ENCODE measurements at regions not wholly inside any gene's neighbourhood (a gene's known extent, or its start where the extent isn't known, plus 50 kb on each side); places are given as distances from the start of the nearest gene placed in this dataset.

DNA sequence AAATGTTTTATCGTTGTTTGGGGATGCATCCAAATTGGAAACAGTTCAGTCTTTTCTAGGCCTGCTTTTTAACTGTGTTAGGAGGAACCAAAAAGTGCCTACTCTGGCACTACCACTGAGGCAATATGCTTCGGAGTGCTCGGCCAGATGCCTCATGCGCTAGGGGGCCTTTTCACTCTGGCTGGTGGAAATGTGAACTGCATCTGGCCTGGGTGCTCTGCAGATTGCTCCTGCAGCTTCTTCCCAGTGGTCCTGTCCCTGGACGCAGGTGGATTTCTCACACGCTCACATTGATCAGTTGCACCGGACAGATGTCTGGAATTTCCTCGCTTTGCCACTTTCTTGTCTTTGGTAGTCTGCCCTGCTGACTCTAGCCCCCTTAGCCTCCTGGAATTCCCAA, 330.2 kb upstream of the FMN2 start:
- TF ChIP-seq, protein P1, sequence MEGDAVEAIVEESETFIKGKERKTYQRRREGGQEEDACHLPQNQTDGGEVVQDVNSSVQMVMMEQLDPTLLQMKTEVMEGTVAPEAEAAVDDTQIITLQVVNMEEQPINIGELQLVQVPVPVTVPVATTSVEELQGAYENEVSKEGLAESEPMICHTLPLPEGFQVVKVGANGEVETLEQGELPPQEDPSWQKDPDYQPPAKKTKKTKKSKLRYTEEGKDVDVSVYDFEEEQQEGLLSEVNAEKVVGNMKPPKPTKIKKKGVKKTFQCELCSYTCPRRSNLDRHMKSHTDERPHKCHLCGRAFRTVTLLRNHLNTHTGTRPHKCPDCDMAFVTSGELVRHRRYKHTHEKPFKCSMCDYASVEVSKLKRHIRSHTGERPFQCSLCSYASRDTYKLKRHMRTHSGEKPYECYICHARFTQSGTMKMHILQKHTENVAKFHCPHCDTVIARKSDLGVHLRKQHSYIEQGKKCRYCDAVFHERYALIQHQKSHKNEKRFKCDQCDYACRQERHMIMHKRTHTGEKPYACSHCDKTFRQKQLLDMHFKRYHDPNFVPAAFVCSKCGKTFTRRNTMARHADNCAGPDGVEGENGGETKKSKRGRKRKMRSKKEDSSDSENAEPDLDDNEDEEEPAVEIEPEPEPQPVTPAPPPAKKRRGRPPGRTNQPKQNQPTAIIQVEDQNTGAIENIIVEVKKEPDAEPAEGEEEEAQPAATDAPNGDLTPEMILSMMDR (IDR thresholded peaks at IDR 0.05; ENCODE audit: control extremely low read depth in 1 of 3, insufficient read depth in 1 of 3, low read depth in 1 of 3, low read length in 3 of 3), result no peak
- no peak for TF ChIP-seq POLR2AphosphoS5 (IDR thresholded peaks at IDR 0.05; ENCODE audit: low read depth, low read length)
- TF ChIP-seq POLR2A (IDR thresholded peaks at IDR 0.05; ENCODE audit: control extremely low read depth in 1 of 2, low read depth in 2 of 2, low read length in 2 of 2), result no peak
- no peak for TF ChIP-seq RNF2 (IDR thresholded peaks at IDR 0.05; ENCODE audit: borderline replicate concordance, low read depth, low read length, missing control alignments, poor library complexity, severe bottlenecking)
- TF ChIP-seq, protein P2, sequence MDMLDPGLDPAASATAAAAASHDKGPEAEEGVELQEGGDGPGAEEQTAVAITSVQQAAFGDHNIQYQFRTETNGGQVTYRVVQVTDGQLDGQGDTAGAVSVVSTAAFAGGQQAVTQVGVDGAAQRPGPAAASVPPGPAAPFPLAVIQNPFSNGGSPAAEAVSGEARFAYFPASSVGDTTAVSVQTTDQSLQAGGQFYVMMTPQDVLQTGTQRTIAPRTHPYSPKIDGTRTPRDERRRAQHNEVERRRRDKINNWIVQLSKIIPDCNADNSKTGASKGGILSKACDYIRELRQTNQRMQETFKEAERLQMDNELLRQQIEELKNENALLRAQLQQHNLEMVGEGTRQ (IDR thresholded peaks at IDR 0.05; ENCODE audit: low read length), result no peak
- no peak for TF ChIP-seq SUZ12 (IDR thresholded peaks at IDR 0.05; ENCODE audit: low read length)
- TF ChIP-seq, protein P3, sequence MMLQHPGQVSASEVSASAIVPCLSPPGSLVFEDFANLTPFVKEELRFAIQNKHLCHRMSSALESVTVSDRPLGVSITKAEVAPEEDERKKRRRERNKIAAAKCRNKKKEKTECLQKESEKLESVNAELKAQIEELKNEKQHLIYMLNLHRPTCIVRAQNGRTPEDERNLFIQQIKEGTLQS (IDR thresholded peaks at IDR 0.05; ENCODE audit: insufficient read depth, low read depth, low read length), result no peak
- TF ChIP-seq ZNF274 (IDR thresholded peaks at IDR 0.05; ENCODE audit: borderline replicate concordance, extremely low read depth, low read length), result no peak
- TF ChIP-seq JUN (IDR thresholded peaks at IDR 0.05; ENCODE audit: low read depth, low read length), result no peak
- TF ChIP-seq MAFK (IDR thresholded peaks at IDR 0.05; ENCODE audit: low read depth, low read length), result no peak
- no peak for TF ChIP-seq EP300 (IDR thresholded peaks at IDR 0.05; ENCODE audit: borderline replicate concordance in 1 of 2, low read depth in 2 of 2, low read length in 2 of 2)
- no peak for TF ChIP-seq KDM1A (IDR thresholded peaks at IDR 0.05; ENCODE audit: borderline replicate concordance, low read length)
- no peak for TF ChIP-seq RXRA (IDR thresholded peaks at IDR 0.05; ENCODE audit: insufficient read depth, low read depth, low read length)
- TF ChIP-seq EGR1 (IDR thresholded peaks at IDR 0.05; ENCODE audit: borderline replicate concordance, low read depth, low read length), result no peak

Measured in H1 (cell line).